ENCODE measurements at regions not wholly inside any gene's neighbourhood (a gene's known extent, or its start where the extent isn't known, plus 50 kb on each side); places are given as distances from the start of the nearest gene placed in this dataset.

- Mint-ChIP-seq H3K4me3 (ENCODE audit: unreplicated experiment) (no peak overlapping the region), H3K27ac (ENCODE audit: unreplicated experiment) (no peak overlapping the region), H3K4me1 (ENCODE audit: low read depth, unreplicated experiment) (no peaks in the 10 kb centered on the region), H3K36me3 (ENCODE audit: insufficient read depth, unreplicated experiment) (no peaks in the 10 kb centered on the region), H3K9me3 (ENCODE audit: unreplicated experiment) (peaks cover 5% of the 10 kb centered on the region), H3K27me3 (ENCODE audit: insufficient read depth, unreplicated experiment) (peaks cover 3% of the 10 kb centered on the region)
- Histone ChIP-seq H3K4me1 (no peaks in the 10 kb centered on the region), H3K27me3 (replicated peaks; ENCODE audit: control insufficient read depth, insufficient read depth, low read length) (no peaks in the 10 kb centered on the region), H3K4me3 (ENCODE audit: low read depth, low read length) (no peak overlapping the region), H3K36me3 (ENCODE audit: control insufficient read depth, insufficient read depth, low read length) (no peaks in the 10 kb centered on the region), H3K9me3 (no peaks in the 10 kb centered on the region; the same call in 1 of the 2 replicates)
- peak; percentile 43 to 57 for TF ChIP-seq CTCF (IDR thresholded peaks at IDR 0.05; ENCODE audit: insufficient read depth in 1 of 2, low read depth in 1 of 2, low read length in 1 of 2, severe bottlenecking in 1 of 2, unreplicated experiment in 1 of 2)
- DNase-seq = peak; percentile 52 to 63
- intact Hi-C loops (cut with micrococcal nuclease; ENCODE audit: unreplicated experiment) = no loop called here
- no TSS peak for BruUV-seq (replicated peaks)
- ChIA-PET CTCF (interaction anchor here (0.5 kb wide), 1 partner anchor 356 kb away, joined by 3 read pairs; no protein-coding TSS in a partner anchor), POLR2A (no interaction called here)
These were observed 513.0 kb downstream of the TMEM121 start for GRCh38 chr14:106039400-106039799.

GRCh38 chr14:106044515-106044914 lies 518.1 kb downstream of the TMEM121 start:
- no peak for DNase-seq
- Mint-ChIP-seq H3K4me1 (ENCODE audit: low read depth, unreplicated experiment) (no peaks in the 10 kb centered on the region), H3K27ac (ENCODE audit: unreplicated experiment) (no peak overlapping the region), H3K27me3 (ENCODE audit: insufficient read depth, unreplicated experiment) (peaks cover 2% of the 10 kb centered on the region), H3K9me3 (ENCODE audit: unreplicated experiment) (peaks cover 14% of the 10 kb centered on the region), H3K4me3 (ENCODE audit: unreplicated experiment) (no peak overlapping the region), H3K36me3 (ENCODE audit: insufficient read depth, unreplicated experiment) (no peaks in the 10 kb centered on the region)
- intact Hi-C loops (cut with micrococcal nuclease; ENCODE audit: unreplicated experiment) = no loop called here
- BruUV-seq (replicated peaks) = no TSS peak
- TF ChIP-seq CTCF (IDR thresholded peaks at IDR 0.05; ENCODE audit: insufficient read depth in 1 of 2, low read depth in 1 of 2, low read length in 1 of 2, severe bottlenecking in 1 of 2, unreplicated experiment in 1 of 2) = no peak
- ChIA-PET CTCF (no interaction called here), POLR2A (no interaction called here)
- Histone ChIP-seq H3K4me3 (ENCODE audit: low read depth, low read length) (no peak overlapping the region), H3K4me1 (no peaks in the 10 kb centered on the region), H3K27me3 (replicated peaks; ENCODE audit: control insufficient read depth, insufficient read depth, low read length) (no peaks in the 10 kb centered on the region), H3K9me3 (no peaks in the 10 kb centered on the region; the same call in 1 of the 2 replicates), H3K36me3 (ENCODE audit: control insufficient read depth, insufficient read depth, low read length) (no peaks in the 10 kb centered on the region)

DNA sequence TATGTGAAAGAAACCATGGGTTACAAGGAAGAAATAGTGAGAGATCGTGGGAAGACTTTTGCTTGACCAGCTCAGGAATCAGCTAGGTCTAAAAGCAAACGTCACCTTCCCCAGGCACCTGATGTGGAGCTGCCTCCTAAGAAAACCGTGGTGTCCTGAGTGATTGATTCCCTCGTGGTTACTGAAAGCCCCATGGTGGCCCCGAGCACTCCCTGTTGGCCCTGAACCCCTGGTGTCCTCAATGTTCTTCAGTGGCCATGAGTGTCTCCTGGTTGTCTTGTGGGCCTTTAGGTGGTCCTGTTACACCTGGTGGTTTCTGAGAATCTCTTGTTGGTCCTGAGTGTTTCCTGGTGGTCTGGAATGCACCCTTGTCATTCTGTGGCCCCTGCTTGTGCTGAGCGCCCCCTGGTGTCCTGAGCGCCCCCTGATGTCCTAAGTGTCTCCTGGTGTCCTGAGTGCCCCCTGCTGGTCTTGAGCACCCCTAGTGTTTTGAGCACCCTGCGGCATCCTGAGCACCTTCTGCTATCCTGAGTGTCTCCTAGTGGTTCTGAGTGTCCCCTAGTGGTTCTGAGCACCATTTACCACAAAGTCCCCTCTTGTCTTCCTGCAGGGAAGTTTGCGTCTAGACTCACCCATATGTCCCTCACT lies 518.7 kb downstream of the TMEM121 start:
- Mint-ChIP-seq H3K9me3 (ENCODE audit: unreplicated experiment) (peaks cover 20% of the 10 kb centered on the region), H3K27ac (ENCODE audit: unreplicated experiment) (no peak overlapping the region), H3K27me3 (ENCODE audit: insufficient read depth, unreplicated experiment) (peaks cover 3% of the 10 kb centered on the region), H3K36me3 (ENCODE audit: insufficient read depth, unreplicated experiment) (no peaks in the 10 kb centered on the region), H3K4me3 (ENCODE audit: unreplicated experiment) (no peak overlapping the region), H3K4me1 (ENCODE audit: low read depth, unreplicated experiment) (no peaks in the 10 kb centered on the region)
- BruUV-seq (replicated peaks) = no TSS peak
- intact Hi-C loops (cut with micrococcal nuclease; ENCODE audit: unreplicated experiment) = no loop called here
- peak; percentile 66 to 69 for DNase-seq
- no peaks in the 10 kb centered on the region for H3K4me1 ChIP-seq
- no peaks in the 10 kb centered on the region for H3K9me3 ChIP-seq
- ChIA-PET CTCF (no interaction called here), POLR2A (no interaction called here)
- no peak overlapping the region for H3K4me3 ChIP-seq (ENCODE audit: low read depth, low read length)
- H3K27me3 ChIP-seq (replicated peaks; ENCODE audit: control insufficient read depth, insufficient read depth, low read length) = no peaks in the 10 kb centered on the region
- peak; percentile 39 to 76 for TF ChIP-seq CTCF (IDR thresholded peaks at IDR 0.05; ENCODE audit: insufficient read depth in 1 of 2, low read depth in 1 of 2, low read length in 1 of 2, severe bottlenecking in 1 of 2, unreplicated experiment in 1 of 2)
- no peaks in the 10 kb centered on the region for H3K36me3 ChIP-seq (ENCODE audit: control insufficient read depth, insufficient read depth, low read length)
